ENCODE measurements at regions not wholly inside any gene's neighbourhood (a gene's known extent, or its start where the extent isn't known, plus 50 kb on each side); places are given as distances from the start of the nearest gene placed in this dataset.
"Not testable (repeated sequence)": the region's sequence is repeated elsewhere in the genome, so short reads cannot be mapped to it uniquely, and the experiment has no call there.

DNA sequence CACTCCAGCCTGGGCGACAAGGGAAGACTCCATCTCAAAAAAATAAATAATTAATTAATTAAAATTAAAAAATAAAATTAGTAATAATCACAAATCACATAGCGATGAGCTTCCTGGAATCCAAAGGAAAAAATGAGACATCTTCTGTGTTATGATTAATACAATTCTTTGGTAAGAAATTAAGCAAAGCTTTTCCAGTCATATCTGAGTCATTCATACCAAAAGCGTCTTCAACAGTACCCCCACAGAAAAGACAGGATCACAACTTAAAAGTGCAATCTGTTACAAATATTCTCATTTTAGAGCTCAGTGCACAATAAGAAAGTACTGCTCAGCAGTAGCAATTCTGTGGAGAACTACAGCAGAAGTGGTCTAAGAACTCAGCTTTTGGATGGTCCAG lies 168.5 kb upstream of the MXRA5 start:
- H3K4me3 ChIP-seq (replicated peaks; ENCODE audit: low read depth, low read length): no peak overlapping the region
- TF ChIP-seq CTCF (IDR thresholded peaks at IDR 0.05; ENCODE audit: low read length, missing control alignments): no peak
- DNase-seq (ENCODE audit: low read depth): peak; percentile 22

- not testable (repeated sequence) for DNase-seq (ENCODE audit: low read depth); H3K4me3 ChIP-seq (replicated peaks; ENCODE audit: low read depth, low read length)
Observed at GRCh38 chrX:3512150-3512549, 165.7 kb upstream of the MXRA5 start.

DNA sequence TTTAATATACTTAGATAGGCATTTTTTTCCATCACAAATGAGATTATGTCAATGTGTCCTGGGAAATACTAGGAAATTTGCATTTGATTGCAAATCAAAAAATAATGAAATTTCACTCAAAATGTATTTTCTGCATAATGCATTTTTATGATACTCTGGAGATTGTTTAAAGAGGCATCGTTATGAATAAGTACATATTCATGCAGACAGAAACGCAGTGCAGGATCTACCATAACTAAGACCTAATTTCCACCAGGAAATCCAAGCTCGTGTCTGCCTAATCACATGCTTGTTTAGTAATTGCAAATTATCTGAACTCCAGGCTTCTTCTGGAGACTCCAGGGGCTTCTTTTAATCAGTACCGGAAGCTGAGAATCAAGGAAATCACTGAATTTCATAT lies 163.5 kb upstream of the MXRA5 start:
- TF ChIP-seq CTCF (IDR thresholded peaks at IDR 0.05; ENCODE audit: low read length, missing control alignments): no peak
- H3K4me3 ChIP-seq (replicated peaks; ENCODE audit: low read depth, low read length): no peak overlapping the region
- no peak for DNase-seq (ENCODE audit: low read depth)

- TF ChIP-seq CTCF (IDR thresholded peaks at IDR 0.05; ENCODE audit: low read length, missing control alignments): no peak
- DNase-seq (ENCODE audit: low read depth): no peak
- no peak overlapping the region for H3K4me3 ChIP-seq (replicated peaks; ENCODE audit: low read depth, low read length)
Observed at GRCh38 chrX:3504916-3505315, 158.5 kb upstream of the MXRA5 start.

GRCh38 chrX:3501833-3502535 lies 155.5 kb upstream of the MXRA5 start:
- no peak overlapping the region for H3K4me3 ChIP-seq (replicated peaks; ENCODE audit: low read depth, low read length)
- no peak for DNase-seq (ENCODE audit: low read depth)
- TF ChIP-seq CTCF (IDR thresholded peaks at IDR 0.05; ENCODE audit: low read length, missing control alignments): no peak

GRCh38 chrX:3495836-3496769 lies 149.7 kb upstream of the MXRA5 start:
- H3K4me3 ChIP-seq (replicated peaks; ENCODE audit: low read depth, low read length); DNase-seq (ENCODE audit: low read depth): not testable (repeated sequence)

GRCh38 chrX:3493605-3494004 lies 147.2 kb upstream of the MXRA5 start:
- no peak for TF ChIP-seq CTCF (IDR thresholded peaks at IDR 0.05; ENCODE audit: low read length, missing control alignments)
- H3K4me3 ChIP-seq (replicated peaks; ENCODE audit: low read depth, low read length): no peak overlapping the region

DNA sequence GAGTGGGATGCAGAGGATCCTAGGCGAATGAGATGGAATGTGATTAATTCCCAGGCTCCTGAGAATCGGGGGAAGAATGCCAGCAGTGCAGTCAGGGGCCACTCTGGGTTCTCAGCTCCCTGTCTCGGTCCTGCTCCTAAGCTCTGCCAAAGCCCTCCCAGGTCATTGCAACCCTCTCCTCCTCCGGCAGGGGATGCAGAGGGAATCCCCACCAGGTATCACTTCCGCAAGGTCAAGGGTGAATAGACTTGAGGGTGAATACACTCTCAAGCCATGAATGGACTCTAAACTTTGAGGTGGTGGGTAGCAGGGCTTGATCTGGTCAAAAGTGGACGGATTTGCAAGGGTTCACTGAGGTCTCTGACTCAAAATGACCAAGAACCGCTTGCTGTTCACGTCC lies 139.3 kb upstream of the MXRA5 start:
- no peak for TF ChIP-seq CTCF (IDR thresholded peaks at IDR 0.05; ENCODE audit: low read length, missing control alignments)
- no peak overlapping the region for H3K4me3 ChIP-seq (replicated peaks; ENCODE audit: low read depth, low read length)
- no peak for DNase-seq (ENCODE audit: low read depth)

More at GRCh38 chrX:3493605-3494004, 147.2 kb upstream of the MXRA5 start:
- no peak for DNase-seq (ENCODE audit: low read depth)

All from fibroblast of pulmonary artery (primary cell).